AG04450 (cell line): ENCODE measurements at regions not wholly inside any gene's neighbourhood (a gene's known extent, or its start where the extent isn't known, plus 50 kb on each side); places are given as distances from the start of the nearest gene placed in this dataset.

Source experiments
- CTCF ChIA-PET: fragments of 300-600, 350-600 bp; formaldehyde crosslinking; extraction: SDS; loops from one replicate; lab custom pipeline; 2022; ENCODE audit warnings: antibody characterized with exemption, inconsistent platforms; lab: Charles Lee
- POLR2A ChIA-PET: fragments of 350-600 bp; formaldehyde crosslinking; extraction: SDS; loops from one replicate; lab custom pipeline; 2021; ENCODE audit warnings: antibody characterized with exemption, inconsistent platforms; lab: Yijun Ruan, JAX
- DNase-seq: peaks from one replicate; pipeline ENCODE4 v3.0.0-alpha.2; 2011; ENCODE audit warnings: low read depth, low spot score
- H3K27ac ChIP-seq: one replicate; pipeline ENCODE4 v1.5.1; 2012; ENCODE audit warnings: low read depth, low read length, control low read depth
- H3K27me3 ChIP-seq: one replicate; pipeline ENCODE4 v1.6.0; 2012; ENCODE audit warnings: low read length; ENCODE audit not compliant: control insufficient read depth, insufficient read depth
- H3K4me3 ChIP-seq: 2 replicates; pipeline ENCODE4 v1.5.1; 2011; ENCODE audit warnings: mild to moderate bottlenecking, low read depth, low read length, control low read depth
- H3K9me3 ChIP-seq: 2 replicates; pipeline ENCODE4 v1.5.1; 2012; ENCODE audit warnings: low read length; ENCODE audit not compliant: control insufficient read depth, insufficient read depth
- TF ChIP-seq, protein P1 (sequence below): IDR thresholded peaks from 2 replicates; pipeline ENCODE4 v1.5.1; 2011; ENCODE audit warnings: low read depth, low read length, control low read depth, inconsistent platforms

DNA sequence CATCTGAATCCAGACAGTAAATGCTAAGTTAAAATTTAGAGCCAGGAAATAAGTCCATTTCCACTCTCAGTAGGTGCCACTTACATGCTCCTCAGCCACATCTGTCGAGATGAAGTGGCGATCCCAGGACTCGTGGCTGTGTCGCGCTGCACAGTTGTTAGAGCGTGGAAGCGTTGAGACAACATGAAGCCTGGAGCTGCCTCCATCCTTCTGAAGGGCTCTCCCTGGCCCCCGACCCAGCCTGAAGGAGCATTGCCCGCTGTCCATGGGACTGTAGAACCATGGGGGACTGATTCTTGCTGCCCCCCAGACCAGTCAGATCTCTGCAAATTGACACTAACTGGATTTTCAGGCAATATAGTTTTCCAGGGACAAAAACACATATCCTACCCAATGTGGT is 58.9 kb downstream of the IRX1 start:
- no peak for DNase-seq
- ChIA-PET POLR2A (no interaction called here), CTCF (no interaction called here)
- H3K4me3 ChIP-seq = no peak overlapping the region
- H3K27me3 ChIP-seq = no peaks in the 10 kb centered on the region
- no peak overlapping the region for H3K27ac ChIP-seq
- peaks cover 54% of the 10 kb centered on the region for H3K9me3 ChIP-seq
- TF ChIP-seq, protein P1, sequence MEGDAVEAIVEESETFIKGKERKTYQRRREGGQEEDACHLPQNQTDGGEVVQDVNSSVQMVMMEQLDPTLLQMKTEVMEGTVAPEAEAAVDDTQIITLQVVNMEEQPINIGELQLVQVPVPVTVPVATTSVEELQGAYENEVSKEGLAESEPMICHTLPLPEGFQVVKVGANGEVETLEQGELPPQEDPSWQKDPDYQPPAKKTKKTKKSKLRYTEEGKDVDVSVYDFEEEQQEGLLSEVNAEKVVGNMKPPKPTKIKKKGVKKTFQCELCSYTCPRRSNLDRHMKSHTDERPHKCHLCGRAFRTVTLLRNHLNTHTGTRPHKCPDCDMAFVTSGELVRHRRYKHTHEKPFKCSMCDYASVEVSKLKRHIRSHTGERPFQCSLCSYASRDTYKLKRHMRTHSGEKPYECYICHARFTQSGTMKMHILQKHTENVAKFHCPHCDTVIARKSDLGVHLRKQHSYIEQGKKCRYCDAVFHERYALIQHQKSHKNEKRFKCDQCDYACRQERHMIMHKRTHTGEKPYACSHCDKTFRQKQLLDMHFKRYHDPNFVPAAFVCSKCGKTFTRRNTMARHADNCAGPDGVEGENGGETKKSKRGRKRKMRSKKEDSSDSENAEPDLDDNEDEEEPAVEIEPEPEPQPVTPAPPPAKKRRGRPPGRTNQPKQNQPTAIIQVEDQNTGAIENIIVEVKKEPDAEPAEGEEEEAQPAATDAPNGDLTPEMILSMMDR = no peak

DNA sequence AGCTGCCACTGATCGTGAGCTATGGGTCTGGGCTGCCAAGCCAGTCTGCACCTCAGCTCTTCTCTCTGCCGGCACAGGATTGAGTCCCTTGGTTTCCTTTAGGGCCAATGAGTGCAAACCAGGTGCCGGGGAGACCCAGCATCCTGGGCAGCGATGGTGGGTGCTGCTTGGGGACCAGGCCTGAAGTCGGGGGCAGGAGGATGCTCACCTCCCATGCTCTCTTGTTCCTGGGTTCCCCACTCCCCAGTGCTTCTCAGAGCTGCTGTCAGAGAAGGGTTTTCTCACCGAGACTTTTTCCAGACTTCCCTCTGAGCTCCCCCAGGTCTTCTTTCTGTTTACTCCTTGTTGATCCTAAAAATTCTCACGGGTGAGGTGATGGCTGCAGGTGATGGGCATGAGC is 61.2 kb downstream of the IRX1 start:
- Histone ChIP-seq H3K27me3 (no peaks in the 10 kb centered on the region), H3K9me3 (peaks cover 58% of the 10 kb centered on the region), H3K4me3 (no peak overlapping the region), H3K27ac (no peak overlapping the region)
- TF ChIP-seq, protein P1 = no peak
- DNase-seq = no peak
- ChIA-PET POLR2A (no interaction called here), CTCF (no interaction called here)

DNA sequence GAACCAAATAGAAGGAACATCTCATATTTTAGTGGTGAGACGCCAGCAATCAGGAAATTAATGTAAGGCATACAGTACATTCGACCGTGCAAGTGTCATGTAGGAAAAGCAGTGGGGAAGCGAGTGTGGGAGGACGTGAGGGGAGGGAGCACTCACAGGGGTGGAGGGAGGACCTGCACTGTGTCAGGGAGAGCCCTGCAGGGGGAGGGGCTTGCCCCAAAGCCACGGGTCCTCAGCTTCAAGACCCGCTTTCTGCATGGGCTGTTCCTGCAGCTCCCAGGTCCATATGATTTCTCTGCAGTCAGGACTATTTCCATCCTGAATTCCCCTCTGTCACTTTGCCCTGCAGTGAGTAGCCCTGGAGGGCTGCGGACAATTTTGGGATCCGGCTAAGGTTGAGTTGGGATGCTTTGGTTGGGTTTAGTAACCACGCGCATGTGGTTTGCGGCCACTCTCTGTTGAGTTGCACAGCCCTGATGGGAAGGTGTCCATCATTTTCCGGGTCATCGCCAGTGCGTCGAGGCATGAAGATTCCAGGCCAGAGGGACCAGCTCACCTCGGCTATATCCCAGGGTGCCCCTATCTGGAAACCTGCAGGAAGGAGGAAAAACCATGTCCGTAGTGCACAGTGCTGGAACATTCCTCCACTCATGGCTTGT is 61.9 kb downstream of the IRX1 start:
- Histone ChIP-seq H3K27me3 (no peaks in the 10 kb centered on the region), H3K9me3 (peaks cover 61% of the 10 kb centered on the region), H3K4me3 (no peak overlapping the region), H3K27ac (no peak overlapping the region)
- ChIA-PET CTCF (no interaction called here), POLR2A (no interaction called here)
- TF ChIP-seq, protein P1 = no peak
- DNase-seq = no peak

GRCh38 chr5:3658929-3659328 is 63.3 kb downstream of the IRX1 start:
- TF ChIP-seq, protein P1 = no peak
- POLR2A ChIA-PET = no interaction called here

DNA sequence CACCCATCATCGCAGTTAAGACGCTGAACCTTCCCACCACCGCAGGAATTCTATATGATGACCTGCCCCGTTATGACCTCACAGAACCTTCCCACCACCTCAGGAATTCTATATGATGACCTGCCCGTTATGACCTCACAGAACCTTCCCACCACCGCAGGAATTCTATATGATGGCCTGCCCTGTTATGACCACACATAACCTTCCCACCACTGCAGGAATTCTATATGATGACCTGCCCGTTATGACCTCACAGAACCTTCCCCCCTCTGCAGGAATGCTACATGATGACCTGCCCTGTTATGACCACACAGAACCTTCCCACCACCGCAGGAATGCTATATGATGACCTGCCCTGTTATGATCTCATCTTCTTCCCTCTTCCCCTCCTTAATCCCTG is 64.3 kb downstream of the IRX1 start:
- no peak for DNase-seq

More at GRCh38 chr5:3658929-3659328, 63.3 kb downstream of the IRX1 start:
- CTCF ChIA-PET = no interaction called here
- H3K9me3 ChIP-seq = peaks cover 61% of the 10 kb centered on the region
- DNase-seq = no peak
- no peak overlapping the region for H3K27ac ChIP-seq
- H3K27me3 ChIP-seq = no peaks in the 10 kb centered on the region
- no peak overlapping the region for H3K4me3 ChIP-seq

More for the DNA sequence above, 64.3 kb downstream of the IRX1 start:
- CTCF ChIA-PET = no interaction called here
- Histone ChIP-seq H3K27me3 (no peaks in the 10 kb centered on the region), H3K27ac (no peak overlapping the region), H3K9me3 (peaks cover 51% of the 10 kb centered on the region), H3K4me3 (no peak overlapping the region)
- TF ChIP-seq, protein P1 = no peak
- POLR2A ChIA-PET = no interaction called here
